ENCODE measurements at regions not wholly inside any gene's neighbourhood (a gene's known extent, or its start where the extent isn't known, plus 50 kb on each side); places are given as distances from the start of the nearest gene placed in this dataset.

- H3K9me3 Mint-ChIP-seq (ENCODE audit: unreplicated experiment): no peaks in the 10 kb centered on the region
- peaks cover 64% of the 10 kb centered on the region for H3K4me1 Mint-ChIP-seq (ENCODE audit: low read depth, unreplicated experiment)
- intact Hi-C loops (cut with micrococcal nuclease; ENCODE audit: unreplicated experiment): no loop called here
- no peaks in the 10 kb centered on the region for H3K27me3 Mint-ChIP-seq (ENCODE audit: insufficient read depth, unreplicated experiment)
- no peak for DNase-seq
- H3K4me3 Mint-ChIP-seq (ENCODE audit: unreplicated experiment): no peak overlapping the region
- Histone ChIP-seq H3K36me3 (ENCODE audit: control insufficient read depth, insufficient read depth, low read length) (no peaks in the 10 kb centered on the region), H3K27me3 (replicated peaks; ENCODE audit: control insufficient read depth, insufficient read depth, low read length) (no peaks in the 10 kb centered on the region), H3K9me3 (0 out of 2 replicates have a peak, but pooled peaks cover 2% of the 10 kb centered on the region), H3K4me1 (peaks cover 55% of the 10 kb centered on the region), H3K4me3 (ENCODE audit: low read depth, low read length) (no peak overlapping the region)
- no TSS peak for BruUV-seq (replicated peaks)
- ChIA-PET CTCF (interaction anchor here (1.1 to 1.5 kb wide), 2 partner anchors 12 to 45 kb away, joined by 3 read pairs; no protein-coding TSS in a partner anchor), POLR2A (no interaction called here)
- peak overlapping the region; percentile 86 for H3K27ac Mint-ChIP-seq (ENCODE audit: unreplicated experiment)
- TF ChIP-seq CTCF (IDR thresholded peaks at IDR 0.05; ENCODE audit: insufficient read depth in 1 of 2, low read depth in 1 of 2, low read length in 1 of 2, severe bottlenecking in 1 of 2, unreplicated experiment in 1 of 2): no peak
- H3K36me3 Mint-ChIP-seq (ENCODE audit: insufficient read depth, unreplicated experiment): peaks cover 11% of the 10 kb centered on the region
Observed at GRCh38 chr11:119909495-119909894, 180.5 kb upstream of the NECTIN1 start.

- BruUV-seq (replicated peaks): no TSS peak
- H3K27me3 ChIP-seq (replicated peaks; ENCODE audit: control insufficient read depth, insufficient read depth, low read length): no peaks in the 10 kb centered on the region
- DNase-seq: no peak
- Mint-ChIP-seq H3K36me3 (ENCODE audit: insufficient read depth, unreplicated experiment) (peaks cover 11% of the 10 kb centered on the region), H3K27ac (ENCODE audit: unreplicated experiment) (peak overlapping the region; percentile 86), H3K4me3 (ENCODE audit: unreplicated experiment) (no peak overlapping the region), H3K27me3 (ENCODE audit: insufficient read depth, unreplicated experiment) (no peaks in the 10 kb centered on the region), H3K9me3 (ENCODE audit: unreplicated experiment) (no peaks in the 10 kb centered on the region), H3K4me1 (ENCODE audit: low read depth, unreplicated experiment) (peaks cover 69% of the 10 kb centered on the region)
- POLR2A ChIA-PET: no interaction called here
- CTCF ChIA-PET: interaction anchor here (1.1 to 1.5 kb wide), 2 partner anchors 12 to 45 kb away, joined by 3 read pairs; no protein-coding TSS in a partner anchor
- no peaks in the 10 kb centered on the region for H3K9me3 ChIP-seq
- no peak for TF ChIP-seq CTCF (IDR thresholded peaks at IDR 0.05; ENCODE audit: insufficient read depth in 1 of 2, low read depth in 1 of 2, low read length in 1 of 2, severe bottlenecking in 1 of 2, unreplicated experiment in 1 of 2)
- peaks cover 59% of the 10 kb centered on the region for H3K4me1 ChIP-seq
- intact Hi-C loops (cut with micrococcal nuclease; ENCODE audit: unreplicated experiment): no loop called here
- H3K36me3 ChIP-seq (ENCODE audit: control insufficient read depth, insufficient read depth, low read length): no peaks in the 10 kb centered on the region
- H3K4me3 ChIP-seq (ENCODE audit: low read depth, low read length): no peak overlapping the region
Observed at GRCh38 chr11:119909077-119909476, 180.1 kb upstream of the NECTIN1 start.

- ChIA-PET POLR2A (no interaction called here), CTCF (interaction anchor here (1.1 to 2.4 kb wide), 4 partner anchors 13 to 179 kb away, joined by 3 to 10 read pairs (median 4); partner anchors contain the start of gene NECTIN1)
- Mint-ChIP-seq H3K27ac (ENCODE audit: unreplicated experiment) (peak overlapping the region; percentile 86), H3K4me1 (ENCODE audit: low read depth, unreplicated experiment) (peaks cover 74% of the 10 kb centered on the region), H3K36me3 (ENCODE audit: insufficient read depth, unreplicated experiment) (peaks cover 11% of the 10 kb centered on the region), H3K27me3 (ENCODE audit: insufficient read depth, unreplicated experiment) (no peaks in the 10 kb centered on the region), H3K9me3 (ENCODE audit: unreplicated experiment) (no peaks in the 10 kb centered on the region), H3K4me3 (ENCODE audit: unreplicated experiment) (no peak overlapping the region)
- H3K36me3 ChIP-seq (ENCODE audit: control insufficient read depth, insufficient read depth, low read length): no peaks in the 10 kb centered on the region
- no peak for DNase-seq
- intact Hi-C loops (cut with micrococcal nuclease; ENCODE audit: unreplicated experiment): no loop called here
- H3K4me1 ChIP-seq: peaks cover 65% of the 10 kb centered on the region
- H3K4me3 ChIP-seq (ENCODE audit: low read depth, low read length): no peak overlapping the region
- BruUV-seq (replicated peaks): no TSS peak
- H3K27me3 ChIP-seq (replicated peaks; ENCODE audit: control insufficient read depth, insufficient read depth, low read length): no peaks in the 10 kb centered on the region
- H3K9me3 ChIP-seq: no peaks in the 10 kb centered on the region
- no peak for TF ChIP-seq CTCF (IDR thresholded peaks at IDR 0.05; ENCODE audit: insufficient read depth in 1 of 2, low read depth in 1 of 2, low read length in 1 of 2, severe bottlenecking in 1 of 2, unreplicated experiment in 1 of 2)
Observed at GRCh38 chr11:119908573-119908904, 179.5 kb upstream of the NECTIN1 start.

Data from Caco-2 (cell line).